SK-N-SH (cell line): ENCODE measurements at regions not wholly inside any gene's neighbourhood (a gene's known extent, or its start where the extent isn't known, plus 50 kb on each side); places are given as distances from the start of the nearest gene placed in this dataset.
A peak's percentile ranks its signal among the peaks of the same experiment; 100 is the strongest.

Experiments used
- CTCF ChIA-PET: fragments of 300-600, 350-600 bp; formaldehyde crosslinking; extraction: SDS; loops from one replicate; lab custom pipeline; 2021; lab: Yijun Ruan, JAX
- POLR2A ChIA-PET: fragments of 350-600 bp; sonication (Branson Sonifier 250); formaldehyde crosslinking; extraction: SDS; loops from one replicate; lab custom pipeline; 2020; ENCODE audit warnings: antibody characterized with exemption, inconsistent platforms; lab: Yijun Ruan, JAX
- DNase-seq: peaks from one replicate; pipeline ENCODE4 v3.0.0; 2012
- H2AFZ ChIP-seq: fragments of 200-600 bp; sonication (generic); 2 replicates; pipeline ENCODE4 v1.8.1; 2016; ENCODE audit warnings: antibody characterized with exemption, mild to moderate bottlenecking, low read depth
- H3F3A ChIP-seq: fragments of 200-600 bp; sonication (generic); replicated peaks from 2 replicates; pipeline ENCODE3; 2016; ENCODE audit warnings: antibody characterized with exemption, mild to moderate bottlenecking; ENCODE audit not compliant: insufficient read depth
- H3K27ac ChIP-seq, 2 experiments: fragments of 200-500 bp in 1 of 2; fragments of 200-600 bp in 1 of 2; sonication (Bioruptor generic) in 1 of 2; sonication (generic), shearing (Covaris generic) in 1 of 2; 2 replicates each; pipeline versions ENCODE4 v1.5.1 to v1.6.1; 2014 to 2016; ENCODE audit warnings: low read depth in 2 of 2, inconsistent platforms in 1 of 2, low read length in 1 of 2, mild to moderate bottlenecking in 1 of 2, mixed read lengths in 1 of 2
- H3K27me3 ChIP-seq: fragments of 200-600 bp; sonication (generic), shearing (Covaris generic); 2 replicates; pipeline ENCODE4 v1.6.1; 2016; ENCODE audit warnings: mixed run types; ENCODE audit not compliant: insufficient read depth
- H3K36me3 ChIP-seq, 2 experiments: fragments of 200-500 bp in 1 of 2; fragments of 200-600 bp in 1 of 2; sonication (Bioruptor generic) in 1 of 2; sonication (generic) in 1 of 2; replicated peaks in 1 of 2; 2 replicates each; pipeline versions ENCODE3 to v1.5.1; 2014 to 2016; ENCODE audit warnings: low read length in 1 of 2, mild to moderate bottlenecking in 1 of 2; ENCODE audit not compliant: insufficient read depth in 2 of 2, control insufficient read depth in 1 of 2
- H3K4me1 ChIP-seq, 2 experiments: fragments of 200-500 bp in 1 of 2; fragments of 200-600 bp in 1 of 2; sonication (Bioruptor generic) in 1 of 2; sonication (generic), shearing (Covaris generic) in 1 of 2; 2 replicates each; pipeline versions ENCODE4 v1.5.1 to v1.6.1; 2014 to 2016; ENCODE audit warnings: low read depth in 1 of 2, low read length in 1 of 2, mixed run types in 1 of 2; ENCODE audit not compliant: insufficient read depth in 2 of 2, control insufficient read depth in 1 of 2
- H3K4me2 ChIP-seq: fragments of 200-600 bp; sonication (generic), shearing (Covaris generic); 2 replicates; pipeline ENCODE4 v1.6.1; 2017; ENCODE audit warnings: mixed run types
- H3K4me3 ChIP-seq, 2 experiments: fragments of 200-500 bp in 1 of 2; fragments of 200-600 bp in 1 of 2; sonication (Bioruptor generic) in 1 of 2; sonication (generic), shearing (Covaris generic) in 1 of 2; 2 replicates each; pipeline versions ENCODE4 v1.5.1 to v1.8.1; 2014 to 2016; ENCODE audit warnings: low read depth in 2 of 2, inconsistent platforms in 1 of 2, low read length in 1 of 2, mild to moderate bottlenecking in 1 of 2, mixed read lengths in 1 of 2, moderate library complexity in 1 of 2
- H3K79me2 ChIP-seq: fragments of 200-600 bp; sonication (generic); 2 replicates; pipeline ENCODE4 v1.8.1; 2017; ENCODE audit warnings: mild to moderate bottlenecking; ENCODE audit not compliant: insufficient read depth
- H3K9ac ChIP-seq: fragments of 200-600 bp; sonication (generic); 2 replicates; pipeline ENCODE4 v1.6.1; 2017; ENCODE audit warnings: mixed run types
- H3K9me2 ChIP-seq: fragments of 200-600 bp; sonication (generic); 2 replicates; pipeline ENCODE4 v1.6.1; 2017; ENCODE audit warnings: mixed run types
- H3K9me3 ChIP-seq: fragments of 200-600 bp; sonication (generic); 2 replicates; pipeline ENCODE4 v1.6.1; 2017; ENCODE audit warnings: mixed run types, mild to moderate bottlenecking, moderate library complexity
- H4K20me1 ChIP-seq: fragments of 200-600 bp; sonication (generic); 2 replicates; pipeline ENCODE4 v1.6.1; 2017; ENCODE audit warnings: mild to moderate bottlenecking, mixed run types; ENCODE audit not compliant: insufficient read depth
- FOSL2 ChIP-seq: IDR thresholded peaks from 2 replicates; pipeline ENCODE4 v1.4.0; 2012; ENCODE audit warnings: low read depth, mild to moderate bottlenecking, moderate library complexity, borderline replicate concordance
- GATA2 ChIP-seq: sonication (generic); formaldehyde crosslinking; IDR thresholded peaks from 2 replicates; pipeline ENCODE4 v1.5.0; 2020; ENCODE audit warnings: mild to moderate bottlenecking, missing genetic modification reagents
- POLR2AphosphoS5 ChIP-seq: IDR thresholded peaks from 2 replicates; pipeline ENCODE4 v1.6.1; 2012; ENCODE audit warnings: low read depth, low read length
- RAD21 ChIP-seq: IDR thresholded peaks from 2 replicates; pipeline ENCODE4 v1.6.1; 2012; ENCODE audit warnings: mild to moderate bottlenecking, low read length
- SMC3 ChIP-seq: IDR thresholded peaks from 2 replicates; pipeline ENCODE4 v1.6.1; 2012; ENCODE audit warnings: low read depth, low read length, improper control_type of control experiment
- WGBS: methylation state at CpG from one replicate; pipeline ENCODE4 v1.1.6; 2017; ENCODE audit warnings: low lambda C conversion rate; 5-methylcytosine and 5-hydroxymethylcytosine counted together
- TF ChIP-seq, protein P1 (sequence below): IDR thresholded peaks from 2 replicates; pipeline ENCODE4 v1.4.0; 2012; ENCODE audit warnings: low read depth
- TF ChIP-seq, protein P2 (sequence below): IDR thresholded peaks from 2 replicates; pipeline ENCODE4; 2012
- TF ChIP-seq, protein P3 (sequence below): IDR thresholded peaks from 2 replicates; pipeline ENCODE4 v1.4.0; 2012; ENCODE audit warnings: low read depth, borderline replicate concordance

DNA sequence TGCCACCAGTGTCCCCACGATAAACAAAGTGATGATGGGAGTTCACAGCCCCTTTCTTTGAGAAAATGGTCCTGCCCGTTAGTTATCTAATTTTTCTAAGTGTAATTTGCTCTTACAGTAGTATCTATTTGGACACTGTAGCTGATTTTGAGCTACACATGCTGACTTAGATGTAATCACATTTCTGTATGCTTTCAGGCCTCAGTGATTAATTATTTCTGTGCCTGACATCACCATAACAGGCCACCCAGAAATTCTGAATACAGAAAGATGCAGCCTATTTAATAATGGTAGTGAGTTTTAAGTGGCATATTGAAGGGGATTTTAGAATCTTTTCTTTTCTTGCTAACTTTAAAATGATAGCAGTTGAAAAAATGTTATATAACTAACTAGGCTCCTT is 147.6 kb upstream of the ANXA10 start:
- ChIA-PET POLR2A (no interaction called here), CTCF (no interaction called here)
- 10% methylated on average over 2 of the region's 2 CpGs for WGBS
- Histone ChIP-seq H4K20me1 (no peaks in the 10 kb centered on the region), H3K4me3 (no peak overlapping the region), H3K79me2 (no peaks in the 10 kb centered on the region), H2AFZ (no peak overlapping the region), H3K9me2 (no peaks in the 10 kb centered on the region), H3K27ac (no peak overlapping the region), H3K36me3 (no peaks in the 10 kb centered on the region), H3K9ac (no peak overlapping the region), H3K4me1 (no peaks in the 10 kb centered on the region; a peak in 1 of 4 replicates), H3K9me3 (no peaks in the 10 kb centered on the region), H3F3A (no peaks in the 10 kb centered on the region), H3K27me3 (peaks cover 1% of the 10 kb centered on the region; the same call in 1 of the 2 replicates), H3K4me2 (no peak overlapping the region)
- TF ChIP-seq GATA2 (CRISPR knock-in tag) (0 out of 2 replicates have a peak, but pooled peaks have one; percentile 18), RAD21 (no peak)
- no peak for DNase-seq

DNA sequence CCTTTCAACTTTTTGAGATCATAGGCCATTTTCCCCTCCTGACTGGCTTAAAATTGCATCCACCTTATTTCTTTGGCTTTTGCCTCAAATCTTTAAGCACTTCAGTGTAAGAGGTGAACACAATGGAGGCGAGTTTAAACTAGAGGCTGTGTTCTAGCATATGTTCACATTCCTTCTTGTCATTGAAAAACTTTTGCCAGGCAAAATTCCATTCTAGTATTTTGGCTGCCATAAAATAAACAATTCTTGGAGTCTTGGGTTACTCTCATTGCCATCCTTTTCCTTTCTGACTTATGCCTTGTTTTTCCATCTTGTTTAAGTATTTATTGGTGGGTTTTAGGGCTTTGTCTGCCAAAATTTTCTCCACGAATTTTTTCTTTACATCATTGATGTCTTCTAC is 137.3 kb upstream of the ANXA10 start:
- Histone ChIP-seq H3K4me1 (no peaks in the 10 kb centered on the region), H4K20me1 (no peaks in the 10 kb centered on the region), H3K27ac (no peak overlapping the region), H3K9me2 (no peaks in the 10 kb centered on the region), H3K79me2 (no peaks in the 10 kb centered on the region), H3K4me3 (no peak overlapping the region), H3K4me2 (no peak overlapping the region), H3K27me3 (no peaks in the 10 kb centered on the region), H3K9ac (no peak overlapping the region), H3F3A (no peaks in the 10 kb centered on the region), H2AFZ (no peak overlapping the region), H3K36me3 (no peaks in the 10 kb centered on the region), H3K9me3 (no peaks in the 10 kb centered on the region)
- ChIA-PET POLR2A (no interaction called here), CTCF (interaction anchor here (1.2 kb wide), 1 partner anchor 199 kb away, joined by 5 read pairs; no protein-coding TSS in a partner anchor)
- no peak for DNase-seq
- TF ChIP-seq SMC3, result no peak
- no peak for TF ChIP-seq POLR2AphosphoS5
- TF ChIP-seq RAD21, result no peak
- TF ChIP-seq, protein P1, sequence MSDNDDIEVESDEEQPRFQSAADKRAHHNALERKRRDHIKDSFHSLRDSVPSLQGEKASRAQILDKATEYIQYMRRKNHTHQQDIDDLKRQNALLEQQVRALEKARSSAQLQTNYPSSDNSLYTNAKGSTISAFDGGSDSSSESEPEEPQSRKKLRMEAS, result no peak
- no peak for TF ChIP-seq FOSL2
- TF ChIP-seq, protein P2, sequence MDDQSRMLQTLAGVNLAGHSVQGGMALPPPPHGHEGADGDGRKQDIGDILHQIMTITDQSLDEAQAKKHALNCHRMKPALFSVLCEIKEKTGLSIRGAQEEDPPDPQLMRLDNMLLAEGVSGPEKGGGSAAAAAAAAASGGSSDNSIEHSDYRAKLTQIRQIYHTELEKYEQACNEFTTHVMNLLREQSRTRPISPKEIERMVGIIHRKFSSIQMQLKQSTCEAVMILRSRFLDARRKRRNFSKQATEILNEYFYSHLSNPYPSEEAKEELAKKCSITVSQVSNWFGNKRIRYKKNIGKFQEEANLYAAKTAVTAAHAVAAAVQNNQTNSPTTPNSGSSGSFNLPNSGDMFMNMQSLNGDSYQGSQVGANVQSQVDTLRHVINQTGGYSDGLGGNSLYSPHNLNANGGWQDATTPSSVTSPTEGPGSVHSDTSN, result no peak
- WGBS, result 2% methylated on average over 2 of the region's 2 CpGs

DNA sequence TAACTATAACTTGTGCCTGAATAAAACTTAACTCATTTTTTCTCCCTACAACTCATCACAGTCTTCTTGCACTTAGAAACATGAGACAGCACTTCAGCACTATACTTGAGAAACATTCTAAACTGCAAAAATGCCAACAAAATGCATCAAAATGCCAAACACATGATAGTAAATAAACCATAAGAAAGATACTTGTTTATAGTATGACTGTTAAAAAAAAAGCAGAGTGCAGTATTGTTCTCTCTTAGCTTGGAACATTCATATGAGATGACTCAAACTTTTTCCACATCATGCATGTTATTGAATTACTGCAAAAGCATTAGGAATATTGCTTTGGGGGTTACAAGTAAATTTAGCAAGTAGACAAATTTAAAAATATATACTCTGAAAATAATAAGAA is 135.7 kb upstream of the ANXA10 start:
- no peak overlapping the region for H3K4me2 ChIP-seq
- CTCF ChIA-PET, result no interaction called here
- no peak overlapping the region for H3K9ac ChIP-seq
- no peaks in the 10 kb centered on the region for H3K79me2 ChIP-seq
- no peak overlapping the region for H3K4me3 ChIP-seq
- no peaks in the 10 kb centered on the region for H3F3A ChIP-seq
- no peak overlapping the region for H3K27ac ChIP-seq
- H2AFZ ChIP-seq, result no peak overlapping the region
- H3K9me2 ChIP-seq, result peaks cover 3% of the 10 kb centered on the region; the same call in 1 of the 2 replicates
- POLR2A ChIA-PET, result no interaction called here
- H3K27me3 ChIP-seq, result no peaks in the 10 kb centered on the region
- no peaks in the 10 kb centered on the region for H3K4me1 ChIP-seq
- TF ChIP-seq, protein P3, sequence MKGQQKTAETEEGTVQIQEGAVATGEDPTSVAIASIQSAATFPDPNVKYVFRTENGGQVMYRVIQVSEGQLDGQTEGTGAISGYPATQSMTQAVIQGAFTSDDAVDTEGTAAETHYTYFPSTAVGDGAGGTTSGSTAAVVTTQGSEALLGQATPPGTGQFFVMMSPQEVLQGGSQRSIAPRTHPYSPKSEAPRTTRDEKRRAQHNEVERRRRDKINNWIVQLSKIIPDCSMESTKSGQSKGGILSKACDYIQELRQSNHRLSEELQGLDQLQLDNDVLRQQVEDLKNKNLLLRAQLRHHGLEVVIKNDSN, result no peak
- no peaks in the 10 kb centered on the region for H3K36me3 ChIP-seq
- no peak for DNase-seq
- no peaks in the 10 kb centered on the region for H4K20me1 ChIP-seq
- H3K9me3 ChIP-seq, result no peaks in the 10 kb centered on the region
